ENCODE measurements at regions not wholly inside any gene's neighbourhood (a gene's known extent, or its start where the extent isn't known, plus 50 kb on each side); places are given as distances from the start of the nearest gene placed in this dataset.
"Not testable (repeated sequence)": the region's sequence is repeated elsewhere in the genome, so short reads cannot be mapped to it uniquely, and the experiment has no call there.

DNA sequence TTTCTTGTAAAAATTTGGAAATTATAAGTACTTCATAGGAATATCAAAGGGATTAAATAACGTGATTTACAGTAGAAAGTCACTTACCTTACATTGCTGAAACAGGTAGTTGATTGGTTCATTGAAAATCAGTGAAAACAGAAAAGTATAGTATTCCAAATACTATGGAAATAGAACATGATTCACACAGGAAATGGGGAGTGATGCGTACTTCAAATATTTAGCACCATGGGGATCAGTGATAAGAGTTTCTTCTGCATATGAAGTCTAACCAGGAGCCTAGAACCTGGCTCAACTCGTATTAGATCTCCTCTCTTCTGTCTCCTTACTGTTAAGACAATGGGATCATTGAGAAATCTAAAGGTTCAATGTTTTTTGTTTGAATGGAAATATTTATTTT, 133.3 kb downstream of the FAM174A start:
- TF ChIP-seq, protein P1, sequence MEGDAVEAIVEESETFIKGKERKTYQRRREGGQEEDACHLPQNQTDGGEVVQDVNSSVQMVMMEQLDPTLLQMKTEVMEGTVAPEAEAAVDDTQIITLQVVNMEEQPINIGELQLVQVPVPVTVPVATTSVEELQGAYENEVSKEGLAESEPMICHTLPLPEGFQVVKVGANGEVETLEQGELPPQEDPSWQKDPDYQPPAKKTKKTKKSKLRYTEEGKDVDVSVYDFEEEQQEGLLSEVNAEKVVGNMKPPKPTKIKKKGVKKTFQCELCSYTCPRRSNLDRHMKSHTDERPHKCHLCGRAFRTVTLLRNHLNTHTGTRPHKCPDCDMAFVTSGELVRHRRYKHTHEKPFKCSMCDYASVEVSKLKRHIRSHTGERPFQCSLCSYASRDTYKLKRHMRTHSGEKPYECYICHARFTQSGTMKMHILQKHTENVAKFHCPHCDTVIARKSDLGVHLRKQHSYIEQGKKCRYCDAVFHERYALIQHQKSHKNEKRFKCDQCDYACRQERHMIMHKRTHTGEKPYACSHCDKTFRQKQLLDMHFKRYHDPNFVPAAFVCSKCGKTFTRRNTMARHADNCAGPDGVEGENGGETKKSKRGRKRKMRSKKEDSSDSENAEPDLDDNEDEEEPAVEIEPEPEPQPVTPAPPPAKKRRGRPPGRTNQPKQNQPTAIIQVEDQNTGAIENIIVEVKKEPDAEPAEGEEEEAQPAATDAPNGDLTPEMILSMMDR (IDR thresholded peaks at IDR 0.05) = no peak
- Histone ChIP-seq H3K9me3 (no peaks in the 10 kb centered on the region), H3K36me3 (no peaks in the 10 kb centered on the region), H3K4me3 (ENCODE audit: low read depth in 1 of 2, low read length in 1 of 2) (no peak overlapping the region), H3K27me3 (no peaks in the 10 kb centered on the region), H3K4me1 (ENCODE audit: control insufficient read depth in 1 of 2, insufficient read depth in 1 of 2, low read depth in 1 of 2, low read length in 1 of 2) (peaks cover 48 to 51% of the 10 kb centered on the region in 2 experiments), H3K27ac (peak overlapping the region; percentile 96)

DNA sequence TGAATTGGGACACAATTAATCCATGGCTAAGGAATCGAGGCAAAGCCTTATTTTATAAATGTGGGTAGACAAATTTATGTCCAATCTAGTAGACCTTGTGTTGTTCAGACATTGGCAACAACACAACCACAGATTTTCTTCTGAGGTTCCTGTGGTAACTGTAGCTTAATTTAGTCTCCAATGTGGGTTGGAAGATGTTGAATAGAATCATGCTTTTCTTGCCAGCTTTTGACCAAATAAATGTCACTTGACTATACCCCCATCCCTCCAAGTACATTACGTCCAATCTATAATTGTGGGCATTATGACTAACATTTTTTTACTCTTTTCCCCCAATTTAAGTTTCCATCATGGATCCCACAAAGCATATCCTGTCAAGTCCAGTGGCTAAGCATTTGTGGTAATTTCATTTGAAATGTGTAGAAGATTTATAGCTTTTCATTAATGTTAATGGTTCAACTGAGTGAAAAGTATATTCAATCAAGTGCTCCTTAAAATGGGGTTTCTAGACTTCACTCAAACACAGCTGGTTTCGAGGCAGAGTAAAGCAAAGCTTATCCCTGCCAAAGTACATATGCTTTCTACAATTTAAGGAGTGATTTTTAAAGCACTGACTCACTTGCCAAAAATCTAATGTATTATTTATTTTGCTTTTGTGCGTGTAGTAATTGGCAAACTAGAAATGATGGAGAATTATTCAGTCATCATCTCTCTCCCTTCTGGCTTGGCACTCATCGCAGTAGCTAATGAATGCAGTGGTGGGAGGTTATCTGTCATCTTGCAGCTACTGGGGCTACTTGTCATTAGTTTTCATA, 141.8 kb downstream of the FAM174A start:
- Histone ChIP-seq H3K27me3 (no peaks in the 10 kb centered on the region), H3K27ac (no peak overlapping the region), H3K9me3 (no peaks in the 10 kb centered on the region), H3K4me3 (ENCODE audit: low read depth in 1 of 2, low read length in 1 of 2) (no peak overlapping the region), H3K36me3 (no peaks in the 10 kb centered on the region), H3K4me1 (ENCODE audit: control insufficient read depth in 1 of 2, insufficient read depth in 1 of 2, low read depth in 1 of 2, low read length in 1 of 2) (no peaks in the 10 kb centered on the region)
- TF ChIP-seq, protein P1 (IDR thresholded peaks at IDR 0.05) = no peak

DNA sequence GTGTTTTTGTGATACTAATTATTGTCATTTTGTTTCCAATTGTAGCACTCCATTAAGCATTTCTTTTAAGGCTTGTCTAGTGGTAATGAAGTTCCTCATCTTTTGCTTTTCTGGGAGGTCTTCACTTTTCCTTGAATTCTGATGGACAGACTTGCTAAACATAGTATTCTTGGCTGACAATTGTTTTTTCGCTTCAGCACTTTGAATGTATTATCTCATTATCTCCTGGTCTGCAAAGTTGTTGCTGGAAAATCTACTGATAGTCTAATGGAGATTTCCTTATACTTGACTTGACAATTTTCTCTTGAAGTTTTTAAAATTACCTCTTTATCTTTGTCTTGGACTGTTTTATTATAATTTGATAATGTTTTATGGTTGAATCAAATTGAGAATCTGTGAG, 147.5 kb downstream of the FAM174A start:
- TF ChIP-seq, protein P1 (IDR thresholded peaks at IDR 0.05) = no peak

DNA sequence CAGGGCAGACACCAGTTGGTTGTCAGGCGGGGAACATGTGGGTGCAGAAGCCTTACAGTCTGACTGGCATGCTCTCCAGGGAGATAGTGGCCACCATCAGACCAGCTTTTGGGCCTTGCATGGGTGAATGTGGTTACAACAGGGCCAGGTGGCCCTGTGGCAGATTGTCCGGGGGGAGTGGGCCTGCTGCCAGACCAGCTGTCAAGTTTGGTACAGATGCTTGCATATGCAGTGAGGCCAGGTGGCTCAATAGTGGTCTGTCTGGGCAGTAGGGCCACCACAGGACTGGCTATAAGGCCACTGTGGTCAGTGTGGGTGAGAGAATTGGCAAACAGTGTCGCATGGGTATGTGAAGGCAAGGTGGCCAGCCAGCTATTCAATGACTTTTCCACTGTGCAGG, 148.7 kb downstream of the FAM174A start:
- Histone ChIP-seq H3K36me3 (no peaks in the 10 kb centered on the region), H3K9me3 (no peaks in the 10 kb centered on the region), H3K27me3 (no peaks in the 10 kb centered on the region), H3K4me1 (ENCODE audit: control insufficient read depth in 1 of 2, insufficient read depth in 1 of 2, low read depth in 1 of 2, low read length in 1 of 2) (no peaks in the 10 kb centered on the region), H3K4me3 (ENCODE audit: low read depth in 1 of 2, low read length in 1 of 2) (no peak overlapping the region), H3K27ac (no peak overlapping the region)
- TF ChIP-seq, protein P1 (IDR thresholded peaks at IDR 0.05) = no peak

More for the DNA sequence above, 147.5 kb downstream of the FAM174A start:
- H3K9me3 ChIP-seq = no peaks in the 10 kb centered on the region
- H3K27ac ChIP-seq = no peak overlapping the region
- H3K4me1 ChIP-seq (ENCODE audit: control insufficient read depth in 1 of 2, insufficient read depth in 1 of 2, low read depth in 1 of 2, low read length in 1 of 2) = no peaks in the 10 kb centered on the region
- no peak overlapping the region for H3K4me3 ChIP-seq (ENCODE audit: low read depth in 1 of 2, low read length in 1 of 2)
- H3K36me3 ChIP-seq = no peaks in the 10 kb centered on the region
- H3K27me3 ChIP-seq = no peaks in the 10 kb centered on the region

DNA sequence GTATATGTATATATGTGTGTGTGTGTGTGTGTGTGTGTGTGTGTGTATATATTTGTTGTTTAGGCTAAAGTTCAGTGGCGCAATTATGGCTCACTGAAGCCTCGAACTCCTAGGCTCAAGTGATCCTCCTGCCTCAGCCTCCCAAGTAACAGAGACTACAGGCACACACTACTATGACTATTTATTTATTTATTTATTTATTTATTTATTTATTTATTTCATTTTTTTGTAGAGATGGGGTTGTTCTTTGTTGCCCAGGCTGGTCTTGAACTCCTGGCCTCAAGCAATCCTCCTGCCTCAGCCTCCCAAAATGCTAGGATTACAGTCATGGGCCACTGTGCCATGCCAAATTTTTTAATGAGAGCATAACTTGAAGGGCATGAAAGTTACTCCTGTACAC, 149.9 kb downstream of the FAM174A start:
- H3K27ac ChIP-seq; H3K36me3 ChIP-seq; H3K9me3 ChIP-seq; H3K27me3 ChIP-seq; H3K4me3 ChIP-seq (ENCODE audit: low read depth in 1 of 2, low read length in 1 of 2); H3K4me1 ChIP-seq (ENCODE audit: control insufficient read depth in 1 of 2, insufficient read depth in 1 of 2, low read depth in 1 of 2, low read length in 1 of 2): not testable (repeated sequence)

DNA sequence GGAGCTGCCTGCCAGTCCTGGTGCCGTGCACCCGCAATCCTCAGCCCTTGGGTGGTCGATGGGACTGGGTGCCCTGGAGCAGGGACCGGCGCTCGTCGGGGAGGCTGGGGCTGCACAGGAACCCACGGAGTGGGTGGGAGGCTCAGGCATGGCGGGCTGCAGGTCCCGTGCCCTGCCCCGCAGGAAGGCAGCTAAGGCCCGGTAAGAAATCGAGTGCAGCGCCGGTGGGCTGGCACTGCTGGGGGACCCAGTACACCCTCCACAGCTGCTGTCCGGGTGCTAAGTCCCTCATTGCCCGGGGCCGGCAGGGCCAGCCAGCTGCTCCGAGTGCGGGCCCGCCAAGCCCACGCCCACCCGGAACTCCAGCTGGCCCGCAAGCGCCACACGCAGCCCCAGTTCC, 153.7 kb downstream of the FAM174A start:
- H3K36me3 ChIP-seq; H3K9me3 ChIP-seq; H3K4me3 ChIP-seq (ENCODE audit: low read depth in 1 of 2, low read length in 1 of 2); H3K27ac ChIP-seq; H3K4me1 ChIP-seq (ENCODE audit: control insufficient read depth in 1 of 2, insufficient read depth in 1 of 2, low read depth in 1 of 2, low read length in 1 of 2); H3K27me3 ChIP-seq: not testable (repeated sequence)
